ENCODE measurements at regions not wholly inside any gene's neighbourhood (a gene's known extent, or its start where the extent isn't known, plus 50 kb on each side); places are given as distances from the start of the nearest gene placed in this dataset.
"Not testable (repeated sequence)": the region's sequence is repeated elsewhere in the genome, so short reads cannot be mapped to it uniquely, and the experiment has no call there.

GRCh38 chr15:95699578-95699977 is 630.9 kb upstream of the NR2F2 start:
- ChIA-PET POLR2A (no interaction called here), CTCF (ENCODE audit: low intra/inter-chr PET ratio, low total read pairs) (no interaction called here)
- H3K9ac ChIP-seq (ENCODE audit: insufficient read depth, low read depth, low read length) = no peak overlapping the region
- H4K20me1 ChIP-seq (ENCODE audit: insufficient read depth, low read length) = no peaks in the 10 kb centered on the region
- H3K36me3 ChIP-seq (replicated peaks in 1 of 2; ENCODE audit: control insufficient read depth in 1 of 2, insufficient read depth in 2 of 2, low read length in 2 of 2) = no peaks in the 10 kb centered on the region
- H3K27ac ChIP-seq (ENCODE audit: extremely low read length, insufficient read depth, low read length) = no peak overlapping the region
- no peak overlapping the region for H2AFZ ChIP-seq (ENCODE audit: low read length)
- H3K79me2 ChIP-seq (ENCODE audit: insufficient read depth, low read length) = no peaks in the 10 kb centered on the region
- no peaks in the 10 kb centered on the region for H3K27me3 ChIP-seq (ENCODE audit: control insufficient read depth in 1 of 2, insufficient read depth in 2 of 2, low read length in 2 of 2)
- no peak overlapping the region for H3K4me3 ChIP-seq (replicated peaks in 1 of 3; ENCODE audit: insufficient read depth in 1 of 3, low read depth in 2 of 3, low read length in 3 of 3)
- DNase-seq (ENCODE audit: low spot score) (no peak), ATAC-seq (no peak), FAIRE-seq (no peak)
- no TSS peak for BruUV-seq (replicated peaks)
- no peaks in the 10 kb centered on the region for H3K4me1 ChIP-seq (ENCODE audit: insufficient read depth, low read length)
- 0% methylated on average over 1 of the region's 2 CpGs for WGBS (ENCODE audit: low lambda C conversion rate)
- H3K4me2 ChIP-seq (ENCODE audit: low read depth, low read length) = no peak overlapping the region
- in situ Hi-C loops (cut with HindIII; ENCODE audit: extremely low pct_ligation_motif_present, low pct_unique_long_range_greater_than_20kb) (no loop called here), intact Hi-C loops (cut with micrococcal nuclease; ENCODE audit: unreplicated experiment) (no loop called here)
- H3K9me3 ChIP-seq (ENCODE audit: low read length) = peaks cover 85% of the 10 kb centered on the region
- no peak for TF ChIP-seq MXI1 (IDR thresholded peaks at IDR 0.05; ENCODE audit: borderline replicate concordance, low read depth, low read length)
- no peak for TF ChIP-seq RFXAP (CRISPR knock-in tag; IDR thresholded peaks at IDR 0.05; ENCODE audit: borderline replicate concordance)
- TF ChIP-seq HNF4G (IDR thresholded peaks at IDR 0.05; ENCODE audit: borderline replicate concordance, low read depth, low read length) = no peak
- no peak for TF ChIP-seq HNF4G (CRISPR knock-in tag; IDR thresholded peaks at IDR 0.05; ENCODE audit: borderline replicate concordance, low read depth)
- no peak for TF ChIP-seq TOE1 (CRISPR knock-in tag; IDR thresholded peaks at IDR 0.05)
- no peak for TF ChIP-seq DBP (CRISPR knock-in tag; IDR thresholded peaks at IDR 0.05; ENCODE audit: not compliant biosample characterization)
- TF ChIP-seq ZNF737 (CRISPR knock-in tag; IDR thresholded peaks at IDR 0.05; ENCODE audit: borderline replicate concordance) = no peak
- no peak for TF ChIP-seq ZBTB20 (CRISPR knock-in tag; IDR thresholded peaks at IDR 0.05; ENCODE audit: borderline replicate concordance, low read depth)
- TF ChIP-seq KLF15 (CRISPR knock-in tag; IDR thresholded peaks at IDR 0.05; ENCODE audit: borderline replicate concordance) = no peak
- no peak for TF ChIP-seq NFKB2 (CRISPR knock-in tag; IDR thresholded peaks at IDR 0.05; ENCODE audit: borderline replicate concordance)
- TF ChIP-seq ZMYM4 (CRISPR knock-in tag; IDR thresholded peaks at IDR 0.05) = no peak
- TF ChIP-seq MTF2 (CRISPR knock-in tag; IDR thresholded peaks at IDR 0.05; ENCODE audit: borderline replicate concordance) = no peak
- TF ChIP-seq ATRX (CRISPR knock-in tag; IDR thresholded peaks at IDR 0.05; ENCODE audit: borderline replicate concordance) = no peak

GRCh38 chr15:95700692-95701091 is 629.8 kb upstream of the NR2F2 start:
- FAIRE-seq; H3K4me1 ChIP-seq (ENCODE audit: insufficient read depth, low read length); POLR2A ChIA-PET; H3K36me3 ChIP-seq (replicated peaks in 1 of 2; ENCODE audit: control insufficient read depth in 1 of 2, insufficient read depth in 2 of 2, low read length in 2 of 2); H2AFZ ChIP-seq (ENCODE audit: low read length); H3K9ac ChIP-seq (ENCODE audit: insufficient read depth, low read depth, low read length); intact Hi-C loops (cut with micrococcal nuclease; ENCODE audit: unreplicated experiment); H3K4me3 ChIP-seq (replicated peaks in 1 of 3; ENCODE audit: insufficient read depth in 1 of 3, low read depth in 2 of 3, low read length in 3 of 3); DNase-seq (ENCODE audit: low spot score); H3K79me2 ChIP-seq (ENCODE audit: insufficient read depth, low read length); ATAC-seq; H3K4me2 ChIP-seq (ENCODE audit: low read depth, low read length); CTCF ChIA-PET (ENCODE audit: low intra/inter-chr PET ratio, low total read pairs); H3K27me3 ChIP-seq (ENCODE audit: control insufficient read depth in 1 of 2, insufficient read depth in 2 of 2, low read length in 2 of 2); H4K20me1 ChIP-seq (ENCODE audit: insufficient read depth, low read length); H3K27ac ChIP-seq (ENCODE audit: extremely low read length, insufficient read depth, low read length); in situ Hi-C loops (cut with HindIII; ENCODE audit: extremely low pct_ligation_motif_present, low pct_unique_long_range_greater_than_20kb); BruUV-seq (replicated peaks): not testable (repeated sequence)
- 0% methylated on average over 1 of the region's 1 CpG for WGBS (ENCODE audit: low lambda C conversion rate)
- H3K9me3 ChIP-seq (ENCODE audit: low read length) = peaks cover 86% of the 10 kb centered on the region
